Keratinocyte (primary cell): ENCODE measurements at regions not wholly inside any gene's neighbourhood (a gene's known extent, or its start where the extent isn't known, plus 50 kb on each side); places are given as distances from the start of the nearest gene placed in this dataset.
"Not testable (repeated sequence)": the region's sequence is repeated elsewhere in the genome, so short reads cannot be mapped to it uniquely, and the experiment has no call there.

ENCODE experiments used
- DNase-seq: peaks from one replicate; pipeline ENCODE4 v3.0.0-alpha.2; 2011; ENCODE audit warnings: low read depth, missing footprints, low spot score
- FAIRE-seq: peaks from 2 replicates; lab custom pipeline; 2011; peaks lifted over from hg19 to GRCh38; lab: Jason Lieb, UNC
- H2AFZ ChIP-seq: 2 replicates; pipeline ENCODE4 v1.6.0; 2012; ENCODE audit warnings: low read length, control low read depth, inconsistent platforms; ENCODE audit not compliant: control insufficient read depth
- H3K27ac ChIP-seq: 2 replicates; pipeline ENCODE4 v1.5.1; 2011; ENCODE audit warnings: low read length; ENCODE audit not compliant: control insufficient read depth, insufficient read depth
- H3K27me3 ChIP-seq: 3 replicates; pipeline ENCODE4 v1.6.0; 2011; ENCODE audit warnings: low read length; ENCODE audit not compliant: control insufficient read depth, insufficient read depth; ENCODE audit errors: extremely low read depth
- H3K36me3 ChIP-seq, 2 experiments: 2 replicates in 1 of 2; 3 replicates in 1 of 2; pipeline ENCODE4 v1.5.1; 2011; ENCODE audit warnings: low read length in 2 of 2, mild to moderate bottlenecking in 1 of 2; ENCODE audit not compliant: control insufficient read depth in 2 of 2, insufficient read depth in 2 of 2; ENCODE audit errors: extremely low read depth in 1 of 2
- H3K4me1 ChIP-seq: 3 replicates; pipeline ENCODE4 v1.5.1; 2011; ENCODE audit warnings: low read length; ENCODE audit not compliant: control insufficient read depth, insufficient read depth; ENCODE audit errors: extremely low read depth
- H3K4me2 ChIP-seq: 3 replicates; pipeline ENCODE4 v1.6.0; 2011; ENCODE audit warnings: low read depth, low read length; ENCODE audit not compliant: control insufficient read depth, insufficient read depth; ENCODE audit errors: extremely low read depth
- H3K4me3 ChIP-seq, 3 experiments: fragments of 200-600 bp in 1 of 3; sonication (generic) in 1 of 3; 2 replicates in 2 of 3; 3 replicates in 1 of 3; pipeline ENCODE4 v1.5.1; 2011 to 2016; ENCODE audit warnings: low read length in 3 of 3, mild to moderate bottlenecking in 3 of 3, control low read depth in 2 of 3, inconsistent platforms in 1 of 3, low read depth in 1 of 3, mixed read lengths in 1 of 3, mixed run types in 1 of 3, moderate library complexity in 1 of 3; ENCODE audit not compliant: control insufficient read depth in 2 of 3, insufficient read depth in 2 of 3; ENCODE audit errors: extremely low read depth in 1 of 3
- H3K79me2 ChIP-seq: 2 replicates; pipeline ENCODE4 v1.6.0; 2012; ENCODE audit warnings: low read length; ENCODE audit not compliant: control insufficient read depth, insufficient read depth
- H3K9ac ChIP-seq: 3 replicates; pipeline ENCODE4 v1.6.0; 2011; ENCODE audit warnings: low read length; ENCODE audit not compliant: control insufficient read depth, insufficient read depth; ENCODE audit errors: extremely low read depth
- H3K9me1 ChIP-seq: 3 replicates; pipeline ENCODE4 v1.6.0; 2011; ENCODE audit warnings: low read length; ENCODE audit not compliant: control insufficient read depth, insufficient read depth; ENCODE audit errors: extremely low read depth
- H3K9me3 ChIP-seq: 2 replicates; pipeline ENCODE4 v1.5.1; 2012; ENCODE audit warnings: low read depth, low read length; ENCODE audit not compliant: control insufficient read depth
- H4K20me1 ChIP-seq: 3 replicates; pipeline ENCODE4 v1.6.0; 2011; ENCODE audit warnings: low read length; ENCODE audit not compliant: control insufficient read depth, insufficient read depth; ENCODE audit errors: extremely low read depth
- CTCF ChIP-seq, 3 experiments: IDR thresholded peaks in 1 of 3; conservative IDR thresholded peaks in 1 of 3; optimal IDR thresholded peaks in 1 of 3; 2 replicates in 2 of 3; 3 replicates in 1 of 3; pipeline versions ENCODE3 to v1.5.1; 2011; ENCODE audit warnings: low read length in 3 of 3, mild to moderate bottlenecking in 3 of 3, moderate library complexity in 2 of 3, control low read depth in 1 of 3, inconsistent platforms in 1 of 3; ENCODE audit not compliant: insufficient read depth in 2 of 3; ENCODE audit errors: extremely low read depth in 1 of 3
- EZH2 ChIP-seq: IDR thresholded peaks from one replicate; pipeline ENCODE4 v1.6.1; 2012; ENCODE audit warnings: inconsistent platforms, mild to moderate bottlenecking, low read length, moderate library complexity
- dilution Hi-C: fragments of 300-500 bp; cut with MboI; formaldehyde crosslinking; loops from one replicate; pipeline ENCODE4 v1.7.0; 2020; ENCODE audit warnings: low sequenced_read_pairs; ENCODE audit not compliant: extremely low pct_ligation_motif_present

GRCh38 chr16:87216841-87217275, 100.3 kb downstream of the C16orf95 start:
- FAIRE-seq, result no peak
- H4K20me1 ChIP-seq, result no peaks in the 10 kb centered on the region
- no peak overlapping the region for H3K4me2 ChIP-seq
- no peak overlapping the region for H3K27ac ChIP-seq
- H3K79me2 ChIP-seq, result no peaks in the 10 kb centered on the region
- H3K9me1 ChIP-seq, result no peaks in the 10 kb centered on the region
- no peak for DNase-seq
- H3K4me3 ChIP-seq, result no peak overlapping the region
- H2AFZ ChIP-seq, result no peak overlapping the region
- dilution Hi-C loops, result no loop called here
- no peak overlapping the region for H3K9ac ChIP-seq
- H3K36me3 ChIP-seq, result no peaks in the 10 kb centered on the region
- TF ChIP-seq EZH2 (no peak), CTCF (optimal IDR thresholded peaks at IDR 0.05 in 1 of 3, IDR thresholded peaks at IDR 0.05 in 1 of 3, conservative IDR thresholded peaks at IDR 0.05 in 1 of 3; ENCODE audit: extremely low read depth in 1 of 3, insufficient read depth in 2 of 3, low read length in 3 of 3) (no peak)
- H3K27me3 ChIP-seq, result no peaks in the 10 kb centered on the region
- no peaks in the 10 kb centered on the region for H3K4me1 ChIP-seq
- H3K9me3 ChIP-seq, result no peaks in the 10 kb centered on the region

GRCh38 chr16:87217802-87218201, 99.4 kb downstream of the C16orf95 start:
- H3K36me3 ChIP-seq, H3K9me3 ChIP-seq, H3K27ac ChIP-seq, H3K4me2 ChIP-seq, dilution Hi-C loops, H3K4me1 ChIP-seq, H4K20me1 ChIP-seq, H3K9ac ChIP-seq, H2AFZ ChIP-seq, H3K4me3 ChIP-seq, H3K79me2 ChIP-seq, H3K9me1 ChIP-seq, FAIRE-seq, DNase-seq, H3K27me3 ChIP-seq: not testable (repeated sequence)

- no peak for FAIRE-seq
- H3K4me3 ChIP-seq, result no peak overlapping the region
- TF ChIP-seq EZH2 (no peak), CTCF (optimal IDR thresholded peaks at IDR 0.05 in 1 of 3, IDR thresholded peaks at IDR 0.05 in 1 of 3, conservative IDR thresholded peaks at IDR 0.05 in 1 of 3; ENCODE audit: extremely low read depth in 1 of 3, insufficient read depth in 2 of 3, low read length in 3 of 3) (no peak)
- no peaks in the 10 kb centered on the region for H3K9me3 ChIP-seq
- H3K27me3 ChIP-seq, result no peaks in the 10 kb centered on the region
- no peaks in the 10 kb centered on the region for H3K9me1 ChIP-seq
- no peaks in the 10 kb centered on the region for H3K4me1 ChIP-seq
- no peak for DNase-seq
- no peaks in the 10 kb centered on the region for H4K20me1 ChIP-seq
- no peak overlapping the region for H2AFZ ChIP-seq
- H3K4me2 ChIP-seq, result no peak overlapping the region
- dilution Hi-C loops, result no loop called here
- no peaks in the 10 kb centered on the region for H3K36me3 ChIP-seq
- no peaks in the 10 kb centered on the region for H3K79me2 ChIP-seq
- H3K27ac ChIP-seq, result no peak overlapping the region
- H3K9ac ChIP-seq, result no peak overlapping the region
Observed at GRCh38 chr16:87218281-87219055, 98.7 kb downstream of the C16orf95 start.
